Breast epithelium (tissue), 4 donors: ENCODE measurements at regions not wholly inside any gene's neighbourhood (a gene's known extent, or its start where the extent isn't known, plus 50 kb on each side); places are given as distances from the start of the nearest gene placed in this dataset.
A peak's percentile ranks its signal among the peaks of the same experiment; 100 is the strongest.
"Not testable (repeated sequence)": the region's sequence is repeated elsewhere in the genome, so short reads cannot be mapped to it uniquely, and the experiment has no call there.

Experiments
- DNase-seq, 2 donors: peaks; one replicate each; pipeline ENCODE4 v3.0.0-alpha.2; 2019; ENCODE audit warnings: low spot score in 2 of 2
- H3K27ac ChIP-seq, 2 donors: fragments of 200-600 bp; sonication (generic) in 1 of 2; one replicate each; pipeline ENCODE4 v1.5.1; 2016 to 2019; ENCODE audit warnings: mild to moderate bottlenecking in 1 of 2
- H3K27me3 ChIP-seq, 2 donors: fragments of 200-600 bp; sonication (generic) in 1 of 2; one replicate each; pipeline versions ENCODE4 v1.5.1 to v1.6.0; 2017 to 2019; ENCODE audit warnings: control low read depth in 1 of 2, mild to moderate bottlenecking in 1 of 2
- H3K36me3 ChIP-seq: fragments of 200-600 bp; one replicate; pipeline ENCODE4 v1.5.1; 2019
- H3K4me1 ChIP-seq, 2 donors: fragments of 200-600 bp; sonication (generic); one replicate each; pipeline ENCODE4 v1.5.1; 2016 to 2019; ENCODE audit warnings: control low read depth in 1 of 2
- H3K4me3 ChIP-seq, 3 donors: fragments of 200-600 bp; sonication (generic); 1 replicate in 2 of 3; 2 replicates in 1 of 3; pipeline ENCODE4 v1.5.1; 2016 to 2019; ENCODE audit warnings: mild to moderate bottlenecking in 3 of 3, moderate library complexity in 2 of 3
- H3K9me3 ChIP-seq, 2 donors: fragments of 200-600 bp; sonication (generic) in 1 of 2; one replicate each; pipeline ENCODE4 v1.5.1; 2016 to 2019; ENCODE audit warnings: control low read depth in 1 of 2
- POLR2A ChIP-seq: fragments of 450-650 bp; IDR thresholded peaks from one replicate; pipeline ENCODE4 v1.6.1; 2016; ENCODE audit warnings: antibody characterized with exemption, mild to moderate bottlenecking, moderate library complexity
- POLR2AphosphoS5 ChIP-seq, 3 donors: sonication (generic); formaldehyde crosslinking; IDR thresholded peaks; one replicate each; pipeline ENCODE4 v1.6.1; 2017; ENCODE audit warnings: antibody characterized with exemption in 3 of 3
- intact Hi-C: fragments of 100-400 bp; cut with DNase I; formaldehyde crosslinking; loops from one replicate; pipeline ENCODE4 v1.15.1; 2023; ENCODE audit warnings: low total_unique reads
- TF ChIP-seq, protein P1 (sequence below), 3 donors: fragments of 450-650 bp; IDR thresholded peaks; one replicate each; pipeline ENCODE4 v1.5.1; 2016 to 2017; ENCODE audit warnings: antibody characterized with exemption in 3 of 3, mild to moderate bottlenecking in 3 of 3, moderate library complexity in 3 of 3

DNA sequence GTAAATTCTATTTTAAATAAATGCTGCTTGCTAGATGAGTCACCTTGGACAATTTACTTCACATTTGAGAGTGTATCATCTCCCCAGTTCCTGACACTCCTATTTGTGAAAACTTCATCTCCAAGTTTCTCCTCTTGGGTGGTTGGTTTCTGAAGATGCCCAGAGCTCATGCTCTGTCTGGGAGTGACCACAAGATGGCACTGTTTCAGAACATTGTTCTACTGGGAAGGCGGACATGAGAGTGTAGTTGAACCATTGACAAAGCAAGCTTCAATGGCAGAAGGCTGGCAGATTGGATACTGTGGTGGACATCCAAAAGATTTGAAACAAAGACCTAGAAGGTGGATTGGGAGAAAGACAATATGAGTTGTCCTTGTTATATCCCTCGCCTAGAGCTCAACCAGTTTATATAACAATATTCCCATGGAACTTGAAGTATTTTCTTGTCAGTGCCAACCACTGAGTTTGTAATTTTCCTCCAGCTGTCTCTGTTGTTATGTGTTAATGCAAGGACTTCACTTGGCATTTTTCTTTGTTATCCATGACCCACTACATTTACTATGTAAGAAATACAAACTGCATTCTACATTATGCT, 234.3 kb upstream of the ANKH start:
- DNase-seq: no peak
- no peaks in the 10 kb centered on the region for H3K9me3 ChIP-seq
- no peak overlapping the region for H3K4me3 ChIP-seq
- no peaks in the 10 kb centered on the region for H3K4me1 ChIP-seq
- intact Hi-C loops: no loop called here
- H3K27me3 ChIP-seq: no peaks in the 10 kb centered on the region
- no peak overlapping the region for H3K27ac ChIP-seq
- no peaks in the 10 kb centered on the region for H3K36me3 ChIP-seq
- no peak for TF ChIP-seq POLR2A
- TF ChIP-seq, protein P1, sequence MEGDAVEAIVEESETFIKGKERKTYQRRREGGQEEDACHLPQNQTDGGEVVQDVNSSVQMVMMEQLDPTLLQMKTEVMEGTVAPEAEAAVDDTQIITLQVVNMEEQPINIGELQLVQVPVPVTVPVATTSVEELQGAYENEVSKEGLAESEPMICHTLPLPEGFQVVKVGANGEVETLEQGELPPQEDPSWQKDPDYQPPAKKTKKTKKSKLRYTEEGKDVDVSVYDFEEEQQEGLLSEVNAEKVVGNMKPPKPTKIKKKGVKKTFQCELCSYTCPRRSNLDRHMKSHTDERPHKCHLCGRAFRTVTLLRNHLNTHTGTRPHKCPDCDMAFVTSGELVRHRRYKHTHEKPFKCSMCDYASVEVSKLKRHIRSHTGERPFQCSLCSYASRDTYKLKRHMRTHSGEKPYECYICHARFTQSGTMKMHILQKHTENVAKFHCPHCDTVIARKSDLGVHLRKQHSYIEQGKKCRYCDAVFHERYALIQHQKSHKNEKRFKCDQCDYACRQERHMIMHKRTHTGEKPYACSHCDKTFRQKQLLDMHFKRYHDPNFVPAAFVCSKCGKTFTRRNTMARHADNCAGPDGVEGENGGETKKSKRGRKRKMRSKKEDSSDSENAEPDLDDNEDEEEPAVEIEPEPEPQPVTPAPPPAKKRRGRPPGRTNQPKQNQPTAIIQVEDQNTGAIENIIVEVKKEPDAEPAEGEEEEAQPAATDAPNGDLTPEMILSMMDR (IDR thresholded peaks at IDR 0.05): peak in 2 of 3 donors; percentile 37 to 53

DNA sequence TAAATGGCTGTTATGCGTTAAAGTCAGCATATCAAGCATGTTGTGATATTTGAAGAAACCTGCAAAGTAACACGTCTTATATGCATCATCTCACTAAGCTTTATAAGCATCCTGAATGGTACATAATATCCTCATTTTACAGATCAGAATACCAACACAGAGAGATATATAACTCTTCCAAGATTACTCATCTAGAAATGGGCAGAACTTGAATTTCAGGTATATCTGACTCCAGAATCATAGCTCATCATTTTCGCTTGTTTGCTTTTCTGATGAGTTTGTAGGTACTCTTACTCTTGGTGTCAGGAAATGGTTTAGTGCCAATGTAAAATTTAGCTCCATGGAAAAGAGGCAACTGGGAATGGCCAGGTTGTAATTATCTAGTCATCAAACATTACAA, 232.3 kb upstream of the ANKH start:
- intact Hi-C loops: no loop called here
- no peak for DNase-seq
- Histone ChIP-seq H3K27me3 (no peaks in the 10 kb centered on the region), H3K4me1 (no peaks in the 10 kb centered on the region), H3K4me3 (no peak overlapping the region), H3K9me3 (no peaks in the 10 kb centered on the region), H3K27ac (no peak overlapping the region), H3K36me3 (no peaks in the 10 kb centered on the region)
- no peak for TF ChIP-seq POLR2A
- TF ChIP-seq POLR2AphosphoS5 (IDR thresholded peaks at IDR 0.05): no peak
- TF ChIP-seq, protein P1 (IDR thresholded peaks at IDR 0.05): no peak

DNA sequence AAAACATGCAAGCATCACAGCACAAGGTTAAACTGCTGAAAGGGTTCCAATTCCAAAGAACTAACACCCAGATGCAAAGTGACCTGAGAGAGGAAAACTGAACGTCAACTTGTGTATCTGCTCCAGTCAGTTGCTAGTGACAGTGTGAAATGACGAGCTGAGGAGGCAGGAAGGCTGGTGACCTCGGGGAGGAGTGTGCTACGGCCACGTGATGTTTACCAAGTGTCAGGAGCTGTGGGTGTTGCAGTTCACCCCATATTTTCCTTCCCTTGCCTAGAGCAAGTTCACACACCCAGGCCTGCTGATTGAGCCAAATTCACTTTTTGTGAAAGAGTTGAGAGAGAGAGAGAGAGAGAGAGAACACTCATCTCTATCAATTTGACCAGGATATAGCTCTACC, 231.6 kb upstream of the ANKH start:
- Histone ChIP-seq H3K9me3 (no peaks in the 10 kb centered on the region), H3K27me3 (no peaks in the 10 kb centered on the region), H3K36me3 (no peaks in the 10 kb centered on the region), H3K27ac (no peak overlapping the region), H3K4me1 (no peaks in the 10 kb centered on the region), H3K4me3 (no peak overlapping the region)
- no peak for TF ChIP-seq POLR2A
- TF ChIP-seq, protein P1 (IDR thresholded peaks at IDR 0.05): no peak
- TF ChIP-seq POLR2AphosphoS5 (IDR thresholded peaks at IDR 0.05): no peak
- intact Hi-C loops: no loop called here
- no peak for DNase-seq

DNA sequence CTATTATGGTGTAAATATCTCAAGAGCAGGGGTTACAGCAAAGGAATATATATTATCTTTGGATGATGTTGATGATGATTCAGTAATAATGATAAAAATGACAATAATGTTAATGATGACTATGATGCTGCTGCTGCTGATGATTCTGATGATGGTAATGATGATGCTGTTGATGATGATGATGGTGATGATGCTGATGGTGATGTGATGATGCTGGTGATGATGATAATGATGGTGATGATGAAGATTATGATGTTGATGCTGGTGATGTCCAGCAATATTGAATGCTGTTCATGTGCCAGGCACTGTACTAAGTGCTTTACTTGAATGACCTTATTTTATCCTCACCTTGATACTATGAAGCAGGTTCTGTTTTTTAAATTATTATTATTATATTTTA, 226.0 kb upstream of the ANKH start:
- no peaks in the 10 kb centered on the region for H3K27me3 ChIP-seq
- H3K36me3 ChIP-seq: no peaks in the 10 kb centered on the region
- H3K4me3 ChIP-seq: no peak overlapping the region
- TF ChIP-seq, protein P1 (IDR thresholded peaks at IDR 0.05): no peak
- no peak for TF ChIP-seq POLR2A
- no peak for TF ChIP-seq POLR2AphosphoS5 (IDR thresholded peaks at IDR 0.05)
- no peaks in the 10 kb centered on the region for H3K4me1 ChIP-seq
- H3K27ac ChIP-seq: no peak overlapping the region
- no peaks in the 10 kb centered on the region for H3K9me3 ChIP-seq
- DNase-seq: no peak
- intact Hi-C loops: no loop called here

DNA sequence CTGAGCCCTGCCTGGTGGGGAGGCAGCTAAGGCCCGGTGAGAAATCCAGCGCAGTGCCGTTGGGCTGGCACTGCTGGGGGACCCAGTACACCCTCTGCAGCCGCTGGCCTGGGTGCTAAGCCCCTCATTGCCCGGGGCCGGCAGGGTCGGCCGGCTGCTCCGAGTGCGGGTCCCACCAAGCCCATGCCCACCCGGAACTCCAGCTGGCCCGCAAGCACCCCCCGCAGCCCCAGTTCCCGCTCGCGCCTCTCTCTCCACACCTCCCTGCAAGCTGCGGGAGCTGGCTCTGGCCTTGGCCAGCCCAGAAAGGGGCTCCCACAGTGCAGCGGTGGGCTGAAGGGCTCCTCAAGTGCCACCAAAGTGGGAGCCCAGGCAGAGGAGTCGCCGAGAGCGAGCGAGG, 225.1 kb upstream of the ANKH start:
- DNase-seq, H3K4me3 ChIP-seq, H3K27me3 ChIP-seq, H3K9me3 ChIP-seq, H3K27ac ChIP-seq, H3K36me3 ChIP-seq, intact Hi-C loops, H3K4me1 ChIP-seq: not testable (repeated sequence)

DNA sequence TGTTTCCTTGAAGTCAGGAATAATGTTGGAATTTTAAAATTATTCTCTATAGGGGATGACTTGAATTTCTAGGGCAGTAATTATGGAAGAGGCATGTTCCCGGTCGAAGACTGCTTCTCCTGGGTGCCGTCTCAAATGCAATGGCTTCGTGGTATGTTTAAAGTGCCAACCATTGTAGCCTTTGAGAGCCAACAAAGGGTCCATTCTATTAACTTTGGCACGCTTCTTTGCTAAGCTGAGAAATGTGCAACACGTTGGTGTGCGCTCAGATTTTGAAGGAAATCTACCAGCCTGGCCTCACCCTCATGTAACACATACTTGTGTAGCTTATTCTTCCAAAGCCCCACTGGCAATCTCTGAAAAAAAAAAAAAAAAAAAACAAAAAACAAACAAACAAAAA, 221.2 kb upstream of the ANKH start:
- Histone ChIP-seq H3K27ac (no peak overlapping the region), H3K36me3 (no peaks in the 10 kb centered on the region), H3K27me3 (no peaks in the 10 kb centered on the region), H3K9me3 (no peaks in the 10 kb centered on the region), H3K4me3 (no peak overlapping the region), H3K4me1 (no peaks in the 10 kb centered on the region)
- peak in 1 of 2 donors; percentile 19 for DNase-seq
- no peak for TF ChIP-seq POLR2A
- TF ChIP-seq POLR2AphosphoS5 (IDR thresholded peaks at IDR 0.05): no peak
- TF ChIP-seq, protein P1 (IDR thresholded peaks at IDR 0.05): no peak
- intact Hi-C loops: no loop called here
